ENCODE measurements at regions not wholly inside any gene's neighbourhood (a gene's known extent, or its start where the extent isn't known, plus 50 kb on each side); places are given as distances from the start of the nearest gene placed in this dataset.

GRCh38 chr5:9799606-9800005 is 169.5 kb upstream of the TAS2R1 start:
- H3K27ac ChIP-seq = no peak overlapping the region
- ChIA-PET POLR2A (ENCODE audit: low non-redundant PET) (no interaction called here), CTCF (no interaction called here)
- TF ChIP-seq CTCF (conservative IDR thresholded peaks at IDR 0.05; ENCODE audit: low read depth) = no peak
- DNase-seq (ENCODE audit: low spot score) = no peak

- no peak for DNase-seq (ENCODE audit: low spot score)
- no peak overlapping the region for H3K27ac ChIP-seq
- ChIA-PET CTCF (interaction anchor here (0.7 kb wide), 1 partner anchor 160 kb away, joined by 5 read pairs; the partner anchor contains the start of gene TAS2R1), POLR2A (ENCODE audit: low non-redundant PET) (no interaction called here)
- TF ChIP-seq CTCF (conservative IDR thresholded peaks at IDR 0.05; ENCODE audit: low read depth) = no peak
These were observed 160.1 kb upstream of the TAS2R1 start for GRCh38 chr5:9790276-9790675.

GRCh38 chr5:9789777-9790176 is 159.6 kb upstream of the TAS2R1 start:
- POLR2A ChIA-PET (ENCODE audit: low non-redundant PET) = no interaction called here
- no peak for TF ChIP-seq CTCF (conservative IDR thresholded peaks at IDR 0.05; ENCODE audit: low read depth)
- no peak overlapping the region for H3K27ac ChIP-seq
- CTCF ChIA-PET = no interaction called here
- DNase-seq (ENCODE audit: low spot score) = no peak

GRCh38 chr5:9787861-9788600 is 157.9 kb upstream of the TAS2R1 start:
- H3K27ac ChIP-seq = no peak overlapping the region
- POLR2A ChIA-PET (ENCODE audit: low non-redundant PET) = no interaction called here
- no peak for TF ChIP-seq CTCF (conservative IDR thresholded peaks at IDR 0.05; ENCODE audit: low read depth)
- no peak for DNase-seq (ENCODE audit: low spot score)
- CTCF ChIA-PET = no interaction called here

- TF ChIP-seq CTCF (conservative IDR thresholded peaks at IDR 0.05; ENCODE audit: low read depth) = no peak
- H3K27ac ChIP-seq = no peak overlapping the region
- ChIA-PET POLR2A (ENCODE audit: low non-redundant PET) (no interaction called here), CTCF (no interaction called here)
- no peak for DNase-seq (ENCODE audit: low spot score)
These were observed 156.5 kb upstream of the TAS2R1 start for GRCh38 chr5:9786380-9787360.

GRCh38 chr5:9785751-9786150 is 155.6 kb upstream of the TAS2R1 start:
- no peak for DNase-seq (ENCODE audit: low spot score)
- ChIA-PET POLR2A (ENCODE audit: low non-redundant PET) (no interaction called here), CTCF (no interaction called here)
- H3K27ac ChIP-seq = no peak overlapping the region
- no peak for TF ChIP-seq CTCF (conservative IDR thresholded peaks at IDR 0.05; ENCODE audit: low read depth)

All from RWPE1 (cell line).